Kasumi-1 (cell line): ENCODE measurements at regions not wholly inside any gene's neighbourhood (a gene's known extent, or its start where the extent isn't known, plus 50 kb on each side); places are given as distances from the start of the nearest gene placed in this dataset.
"Not testable (repeated sequence)": the region's sequence is repeated elsewhere in the genome, so short reads cannot be mapped to it uniquely, and the experiment has no call there.

ENCODE experiments used
- DNase-seq, 2 experiments: peaks; one replicate each; lab custom pipeline; 2025; lab: John Stamatoyannopoulos, UW

DNA sequence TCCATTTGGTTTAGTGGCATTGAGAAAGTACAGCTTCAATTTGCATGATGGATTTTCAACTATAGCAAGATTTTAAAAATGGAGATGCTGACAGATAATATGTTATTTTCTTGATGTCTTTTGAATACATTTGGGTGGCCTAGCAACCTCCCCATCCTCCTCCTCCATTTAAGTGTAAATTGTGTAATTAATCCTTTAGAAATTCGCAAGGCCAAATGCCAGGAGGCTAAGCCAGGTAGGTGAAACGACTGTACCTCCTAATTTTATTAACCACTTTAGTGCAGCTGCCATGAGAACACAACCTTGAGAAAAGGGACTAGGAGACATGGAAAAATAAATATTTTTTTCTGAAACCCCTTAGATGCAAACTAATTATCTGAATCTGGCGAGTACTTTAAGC is 248.8 kb downstream of the MRPS30 start:
- no peak for DNase-seq

- DNase-seq: no peak
Measured at GRCh38 chr5:45060724-45061123, 252.0 kb downstream of the MRPS30 start.

GRCh38 chr5:45062044-45062443 is 253.3 kb downstream of the MRPS30 start:
- no peak for DNase-seq

GRCh38 chr5:45081082-45081481 is 272.3 kb downstream of the MRPS30 start:
- DNase-seq: no peak

GRCh38 chr5:45089870-45090269 is 281.1 kb downstream of the MRPS30 start:
- no peak for DNase-seq

- no peak for DNase-seq
Measured at GRCh38 chr5:45093377-45093776, 284.6 kb downstream of the MRPS30 start.

DNA sequence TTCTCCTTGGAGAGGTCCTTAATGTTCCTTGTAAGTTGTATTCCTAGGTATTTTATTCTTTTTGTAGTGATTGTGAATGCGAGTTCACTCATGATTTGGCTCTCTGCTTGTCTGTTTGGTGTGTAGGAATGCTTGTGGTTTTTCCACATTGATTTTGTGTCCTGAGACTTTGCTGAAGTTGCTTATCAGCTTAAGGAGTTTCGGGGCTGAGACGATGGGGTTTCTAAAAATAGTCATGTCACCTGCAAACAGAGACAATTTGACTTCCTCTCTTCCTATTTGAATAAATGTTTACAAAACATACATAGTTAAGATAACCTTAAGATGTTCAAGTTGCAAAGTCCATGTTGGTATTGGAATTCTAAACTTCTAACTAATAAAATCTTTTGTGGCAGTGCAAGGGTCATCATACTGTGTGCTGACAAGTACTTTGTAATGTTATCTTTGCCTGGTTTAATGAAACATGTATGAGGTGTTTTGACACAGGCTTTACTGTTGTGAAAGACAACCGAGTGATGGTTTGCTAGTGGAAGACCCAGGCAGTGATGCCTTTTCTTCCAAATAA is 286.2 kb downstream of the MRPS30 start:
- no peak for DNase-seq

- no peak for DNase-seq
Measured at GRCh38 chr5:45098483-45098882, 289.7 kb downstream of the MRPS30 start.

DNA sequence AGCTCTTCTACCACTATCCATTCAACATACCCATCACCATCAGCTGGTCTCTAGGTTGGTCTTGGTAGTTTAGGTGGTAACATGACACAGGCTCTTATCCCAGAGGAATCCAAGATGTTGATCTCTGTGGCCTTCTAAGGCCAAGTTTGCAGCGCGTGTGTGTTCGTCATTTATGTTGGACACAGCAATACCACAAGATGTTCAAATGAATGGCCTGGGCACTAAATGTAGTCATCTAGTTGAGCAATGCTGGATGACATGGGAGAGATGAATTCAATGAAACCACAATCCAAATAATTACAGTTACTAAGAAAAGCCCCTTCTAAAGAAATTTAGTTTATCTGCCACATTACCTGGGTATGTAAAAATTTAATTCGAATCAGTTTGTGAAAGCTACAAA is 292.4 kb downstream of the MRPS30 start:
- DNase-seq: no peak

DNA sequence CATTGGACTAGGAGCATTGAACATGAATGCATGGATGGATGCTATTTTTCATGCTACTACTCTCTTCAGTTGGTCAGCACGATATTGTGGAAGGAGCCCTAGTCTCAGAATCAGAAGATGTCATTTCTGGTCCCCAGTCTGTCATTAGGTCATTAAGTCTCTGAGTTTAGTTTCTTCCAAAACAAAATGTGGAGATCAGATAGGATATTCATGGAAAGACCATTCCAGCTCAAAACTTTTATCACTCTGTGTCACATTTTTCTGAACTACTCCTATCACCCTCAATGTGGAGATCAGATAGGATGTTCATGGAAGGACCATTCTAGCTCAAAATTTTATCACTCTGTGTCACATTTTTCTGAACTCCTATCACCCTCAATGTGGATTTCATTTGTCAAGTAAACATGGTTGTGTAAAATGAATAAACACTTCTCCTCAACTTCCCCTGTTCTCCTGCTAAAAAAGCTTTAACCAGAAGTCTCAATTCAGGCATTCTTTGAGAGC is 296.8 kb downstream of the MRPS30 start:
- DNase-seq: no peak

DNA sequence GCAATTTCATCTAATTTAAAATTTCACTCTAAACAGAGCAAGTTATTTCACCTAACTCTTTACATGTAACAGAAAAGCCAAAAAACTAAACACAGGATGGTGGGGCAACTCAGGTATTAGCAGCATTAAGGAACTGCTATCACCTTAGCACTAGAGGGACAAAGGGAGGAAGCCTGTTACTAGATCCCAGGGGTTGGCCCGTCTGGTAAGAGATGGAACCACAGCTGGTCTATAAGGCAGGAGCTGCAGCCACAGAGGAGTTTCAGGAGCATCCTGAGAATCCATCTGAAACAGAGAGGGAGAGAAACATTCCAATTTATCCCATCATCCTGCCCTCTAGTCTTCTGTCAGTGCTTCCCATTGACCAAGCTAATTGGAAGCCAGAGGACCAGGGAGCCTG is 300.3 kb downstream of the MRPS30 start:
- DNase-seq: no peak

- DNase-seq: no peak
Measured at GRCh38 chr5:45109636-45110035, 300.9 kb downstream of the MRPS30 start.

DNA sequence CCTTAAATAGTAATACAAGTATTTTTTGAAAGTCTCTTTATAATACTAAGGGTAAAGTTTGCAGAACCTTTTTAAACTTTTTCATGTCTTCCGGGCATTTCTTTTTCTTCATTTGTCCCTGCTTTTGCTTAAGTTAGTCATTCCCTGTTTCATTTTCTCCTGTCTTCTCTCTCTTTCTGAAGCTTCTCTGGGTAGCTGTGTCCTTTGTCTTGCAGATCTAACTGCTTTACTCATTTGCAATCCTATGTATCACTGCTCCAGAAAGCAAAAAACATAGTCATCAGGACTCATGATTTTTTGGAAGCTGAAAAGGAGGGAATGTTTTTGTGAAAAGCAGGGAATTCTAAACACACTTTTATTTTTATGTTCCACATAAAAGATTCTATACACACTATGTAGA is 301.7 kb downstream of the MRPS30 start:
- DNase-seq: no peak

DNA sequence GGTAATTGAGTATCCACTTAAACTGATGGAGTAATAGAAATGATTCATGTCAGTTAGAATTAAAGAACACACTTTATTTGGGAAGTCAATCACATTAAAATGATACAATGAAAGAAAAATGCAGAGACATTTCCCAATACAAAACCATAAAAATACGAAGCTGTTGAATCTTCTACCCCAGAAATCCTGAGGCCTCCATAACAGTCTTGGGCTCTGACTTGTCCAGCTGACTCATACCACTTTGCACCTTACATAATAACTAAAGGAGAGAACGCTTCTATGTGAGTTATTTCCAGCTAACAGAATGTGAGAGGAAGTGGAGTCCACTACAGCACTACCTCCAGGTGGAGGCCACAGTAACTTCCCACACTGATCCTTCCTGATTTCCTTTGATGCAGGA is 305.0 kb downstream of the MRPS30 start:
- DNase-seq: no peak

DNA sequence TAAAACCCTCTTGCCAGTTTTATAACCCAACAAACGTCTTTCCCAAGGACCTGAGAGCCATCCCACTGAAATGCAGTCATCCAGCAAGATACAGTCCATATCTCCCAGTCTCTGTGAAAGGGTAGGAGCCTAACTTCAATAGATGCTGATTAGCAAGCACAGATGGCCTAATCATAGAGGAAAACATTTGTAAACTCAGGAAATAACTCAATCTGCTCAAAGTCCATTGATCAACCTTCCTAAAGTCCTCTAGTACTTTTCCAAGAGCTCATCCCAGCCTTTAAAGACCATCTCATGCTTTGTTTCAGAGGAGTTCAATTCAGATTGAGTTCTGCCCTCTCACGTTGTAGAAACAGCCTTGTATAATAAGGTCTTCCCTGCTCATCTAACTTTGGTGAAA is 324.2 kb downstream of the MRPS30 start:
- no peak for DNase-seq

- no peak for DNase-seq
Measured at GRCh38 chr5:45162974-45163373, 354.2 kb downstream of the MRPS30 start.

GRCh38 chr5:45171563-45171962 is 362.8 kb downstream of the MRPS30 start:
- no peak for DNase-seq

DNA sequence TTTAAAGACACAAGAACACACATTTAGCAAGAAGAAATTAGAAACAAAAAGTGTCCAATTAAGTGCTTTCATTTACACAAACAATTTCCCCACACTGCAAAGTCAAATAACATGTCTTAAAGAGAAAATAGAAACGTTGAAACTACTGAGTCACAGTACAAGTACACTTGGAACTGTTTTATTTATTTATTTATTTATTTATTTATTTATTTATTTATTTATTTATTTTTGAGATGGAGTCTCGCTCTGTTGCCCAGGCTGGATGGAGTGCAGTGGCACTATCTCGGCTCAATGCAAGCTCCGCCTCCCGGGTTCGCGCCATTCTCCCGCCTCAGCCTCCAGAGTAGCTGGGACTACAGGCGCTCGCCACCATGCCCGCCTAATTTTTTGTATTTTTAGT is 363.9 kb downstream of the MRPS30 start:
- DNase-seq: not testable (repeated sequence)

DNA sequence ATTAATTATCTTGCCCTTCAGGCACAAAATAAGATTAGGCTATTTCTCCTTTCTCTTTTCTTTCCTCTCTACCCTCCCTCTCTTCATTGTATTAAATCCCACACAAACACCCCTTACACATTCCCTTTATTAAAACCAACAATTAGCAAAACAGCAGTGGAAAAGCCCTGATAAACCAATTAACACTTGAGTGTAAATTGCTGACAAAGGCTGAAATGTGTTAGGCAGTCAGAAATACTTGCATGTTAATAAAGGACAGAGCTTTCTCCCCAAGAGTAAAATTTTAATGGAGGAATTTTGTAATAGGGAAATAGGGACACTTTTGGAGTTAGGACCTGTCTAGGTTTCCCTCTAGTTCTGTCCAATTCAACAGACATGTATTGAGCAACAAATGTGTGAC is 370.9 kb downstream of the MRPS30 start:
- no peak for DNase-seq

- DNase-seq: no peak
Measured at GRCh38 chr5:45189042-45189441, 380.3 kb downstream of the MRPS30 start.

DNA sequence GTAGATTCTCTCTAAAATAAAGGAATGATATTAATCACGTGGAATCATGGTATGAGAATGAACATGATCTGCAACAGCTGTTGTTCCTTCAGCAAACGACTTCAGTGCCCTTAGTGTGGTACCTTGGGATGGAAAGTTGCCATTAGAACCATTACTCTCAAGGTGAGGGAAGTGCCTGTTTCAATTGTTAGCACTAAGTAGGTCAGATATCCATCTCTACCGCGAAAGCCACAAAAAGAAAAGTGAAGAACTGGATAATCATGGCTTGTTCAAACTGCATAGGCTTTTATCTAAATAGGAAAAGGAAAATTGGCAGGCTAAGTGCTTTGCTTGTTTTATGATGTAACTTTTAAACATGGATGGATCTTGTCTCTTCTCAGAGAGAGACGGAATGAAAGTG is 380.7 kb downstream of the MRPS30 start:
- DNase-seq: no peak

DNA sequence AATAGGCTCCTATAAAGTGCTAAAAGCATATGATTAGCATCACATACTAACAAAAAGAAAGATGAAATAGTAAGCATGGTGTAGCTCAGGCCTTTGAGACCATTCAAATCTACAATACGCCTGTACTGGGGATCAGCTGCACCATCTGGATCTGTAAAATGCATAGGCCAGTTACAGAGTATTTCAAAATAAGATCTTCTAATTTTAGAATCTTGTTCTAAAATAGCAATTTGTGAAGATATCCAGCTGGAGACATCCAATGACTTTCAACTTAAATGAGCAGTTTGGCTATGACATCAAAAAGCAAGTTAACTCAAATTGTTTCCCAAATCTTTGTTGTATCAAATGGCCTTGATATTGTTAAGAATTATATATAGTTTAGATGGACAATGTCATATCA is 386.3 kb downstream of the MRPS30 start:
- no peak for DNase-seq
